Body of pancreas (tissue), 4 donors: ENCODE measurements at regions not wholly inside any gene's neighbourhood (a gene's known extent, or its start where the extent isn't known, plus 50 kb on each side); places are given as distances from the start of the nearest gene placed in this dataset.

Experiments used
- POLR2A ChIP-seq, 3 donors: fragments of 450-650 bp; IDR thresholded peaks; one replicate each; pipeline ENCODE4 v1.6.1; 2016; ENCODE audit warnings: antibody characterized with exemption in 3 of 3, mild to moderate bottlenecking in 2 of 3
- TF ChIP-seq, protein P1 (sequence below), 7 experiments: fragments of 450-650 bp in 4 of 7; fragments of 200-600 bp in 3 of 7; sonication (generic) in 3 of 7; IDR thresholded peaks; one replicate each; pipeline ENCODE4 v1.5.1; 2016 to 2019; ENCODE audit warnings: antibody characterized with exemption in 7 of 7

DNA sequence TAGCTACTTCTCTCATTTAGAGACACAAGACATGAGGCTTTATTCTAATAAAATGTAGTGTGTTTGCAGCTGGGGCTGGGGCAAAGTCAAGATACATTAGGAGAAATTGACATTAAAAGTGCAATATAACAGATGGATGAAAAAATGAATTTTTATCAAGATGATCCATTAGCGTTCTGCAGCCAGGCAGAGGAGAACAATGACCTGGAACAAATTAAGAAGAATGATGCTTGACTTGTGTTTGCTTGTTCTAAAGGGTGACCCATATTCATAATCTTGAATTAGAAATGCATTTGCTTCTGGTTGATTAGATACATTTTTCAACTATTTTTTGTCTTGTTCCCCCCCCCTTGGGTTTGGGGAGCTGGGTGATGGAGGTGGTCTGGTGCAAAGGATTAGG lies 439.5 kb upstream of the BOD1L1 start:
- TF ChIP-seq, protein P1, sequence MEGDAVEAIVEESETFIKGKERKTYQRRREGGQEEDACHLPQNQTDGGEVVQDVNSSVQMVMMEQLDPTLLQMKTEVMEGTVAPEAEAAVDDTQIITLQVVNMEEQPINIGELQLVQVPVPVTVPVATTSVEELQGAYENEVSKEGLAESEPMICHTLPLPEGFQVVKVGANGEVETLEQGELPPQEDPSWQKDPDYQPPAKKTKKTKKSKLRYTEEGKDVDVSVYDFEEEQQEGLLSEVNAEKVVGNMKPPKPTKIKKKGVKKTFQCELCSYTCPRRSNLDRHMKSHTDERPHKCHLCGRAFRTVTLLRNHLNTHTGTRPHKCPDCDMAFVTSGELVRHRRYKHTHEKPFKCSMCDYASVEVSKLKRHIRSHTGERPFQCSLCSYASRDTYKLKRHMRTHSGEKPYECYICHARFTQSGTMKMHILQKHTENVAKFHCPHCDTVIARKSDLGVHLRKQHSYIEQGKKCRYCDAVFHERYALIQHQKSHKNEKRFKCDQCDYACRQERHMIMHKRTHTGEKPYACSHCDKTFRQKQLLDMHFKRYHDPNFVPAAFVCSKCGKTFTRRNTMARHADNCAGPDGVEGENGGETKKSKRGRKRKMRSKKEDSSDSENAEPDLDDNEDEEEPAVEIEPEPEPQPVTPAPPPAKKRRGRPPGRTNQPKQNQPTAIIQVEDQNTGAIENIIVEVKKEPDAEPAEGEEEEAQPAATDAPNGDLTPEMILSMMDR (IDR thresholded peaks at IDR 0.05): no peak
- no peak for TF ChIP-seq POLR2A (IDR thresholded peaks at IDR 0.05)
